Suprapubic skin (tissue), 4 donors: ENCODE measurements at regions not wholly inside any gene's neighbourhood (a gene's known extent, or its start where the extent isn't known, plus 50 kb on each side); places are given as distances from the start of the nearest gene placed in this dataset.

ENCODE experiments used
- POLR2A ChIP-seq, 2 donors: fragments of 450-650 bp; IDR thresholded peaks; one replicate each; pipeline ENCODE4 v1.6.1; 2017; ENCODE audit warnings: antibody characterized with exemption in 2 of 2, mild to moderate bottlenecking in 2 of 2, moderate library complexity in 2 of 2
- POLR2AphosphoS5 ChIP-seq, 3 donors: sonication (generic); formaldehyde crosslinking; IDR thresholded peaks; one replicate each; pipeline ENCODE4 v1.6.1; 2017; ENCODE audit warnings: antibody characterized with exemption in 3 of 3
- TF ChIP-seq, protein P1 (sequence below), 2 donors: fragments of 200-600 bp in 1 of 2; fragments of 450-650 bp in 1 of 2; sonication (generic) in 1 of 2; IDR thresholded peaks; one replicate each; pipeline ENCODE4 v1.5.1; 2016 to 2019; ENCODE audit warnings: antibody characterized with exemption in 2 of 2, mild to moderate bottlenecking in 1 of 2, moderate library complexity in 1 of 2

DNA sequence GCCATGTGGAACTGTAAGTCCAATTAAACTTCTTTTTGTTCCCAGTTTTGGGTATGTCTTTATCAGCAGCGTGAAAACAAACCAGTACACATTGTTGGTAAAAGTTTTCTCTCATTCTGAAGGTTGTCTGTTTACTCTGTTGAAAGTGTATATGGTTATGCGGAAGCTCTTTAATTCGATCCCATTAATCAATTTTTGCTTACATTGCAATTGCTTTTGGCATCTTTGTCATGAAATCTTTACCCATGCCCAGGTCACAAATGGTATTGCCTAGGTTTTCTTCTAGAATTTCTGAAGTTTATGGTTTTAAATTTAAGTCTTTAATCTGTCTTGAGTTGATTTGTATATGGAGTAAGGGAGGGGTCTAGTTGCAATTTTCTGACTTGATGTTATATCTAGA lies 1901.9 kb downstream of the MAT2B start:
- TF ChIP-seq POLR2AphosphoS5 (IDR thresholded peaks at IDR 0.05), result no peak
- TF ChIP-seq, protein P1, sequence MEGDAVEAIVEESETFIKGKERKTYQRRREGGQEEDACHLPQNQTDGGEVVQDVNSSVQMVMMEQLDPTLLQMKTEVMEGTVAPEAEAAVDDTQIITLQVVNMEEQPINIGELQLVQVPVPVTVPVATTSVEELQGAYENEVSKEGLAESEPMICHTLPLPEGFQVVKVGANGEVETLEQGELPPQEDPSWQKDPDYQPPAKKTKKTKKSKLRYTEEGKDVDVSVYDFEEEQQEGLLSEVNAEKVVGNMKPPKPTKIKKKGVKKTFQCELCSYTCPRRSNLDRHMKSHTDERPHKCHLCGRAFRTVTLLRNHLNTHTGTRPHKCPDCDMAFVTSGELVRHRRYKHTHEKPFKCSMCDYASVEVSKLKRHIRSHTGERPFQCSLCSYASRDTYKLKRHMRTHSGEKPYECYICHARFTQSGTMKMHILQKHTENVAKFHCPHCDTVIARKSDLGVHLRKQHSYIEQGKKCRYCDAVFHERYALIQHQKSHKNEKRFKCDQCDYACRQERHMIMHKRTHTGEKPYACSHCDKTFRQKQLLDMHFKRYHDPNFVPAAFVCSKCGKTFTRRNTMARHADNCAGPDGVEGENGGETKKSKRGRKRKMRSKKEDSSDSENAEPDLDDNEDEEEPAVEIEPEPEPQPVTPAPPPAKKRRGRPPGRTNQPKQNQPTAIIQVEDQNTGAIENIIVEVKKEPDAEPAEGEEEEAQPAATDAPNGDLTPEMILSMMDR (IDR thresholded peaks at IDR 0.05), result no peak
- TF ChIP-seq POLR2A (IDR thresholded peaks at IDR 0.05), result no peak
